IPS-18a (cell line): ENCODE measurements at regions not wholly inside any gene's neighbourhood (a gene's known extent, or its start where the extent isn't known, plus 50 kb on each side); places are given as distances from the start of the nearest gene placed in this dataset.
"Not testable (repeated sequence)": the region's sequence is repeated elsewhere in the genome, so short reads cannot be mapped to it uniquely, and the experiment has no call there.

Experiments
- H3K27ac ChIP-seq: one replicate; pipeline ENCODE4 v1.5.1; 2013; ENCODE audit warnings: low read length
- H3K27me3 ChIP-seq: one replicate; pipeline ENCODE4 v1.6.1; 2013; ENCODE audit warnings: mild to moderate bottlenecking, low read length; ENCODE audit not compliant: control insufficient read depth, insufficient read depth
- H3K36me3 ChIP-seq: one replicate; pipeline ENCODE4 v1.6.1; 2013; ENCODE audit warnings: low read depth, low read length; ENCODE audit not compliant: control insufficient read depth
- H3K4me1 ChIP-seq: one replicate; pipeline ENCODE4 v1.6.1; 2013; ENCODE audit warnings: low read depth, low read length; ENCODE audit not compliant: control insufficient read depth
- H3K4me3 ChIP-seq: one replicate; pipeline ENCODE4 v1.5.1; 2013; ENCODE audit warnings: low read length
- H3K9ac ChIP-seq: one replicate; pipeline ENCODE4 v1.6.1; 2013; ENCODE audit warnings: mild to moderate bottlenecking, low read length, moderate library complexity
- H3K9me3 ChIP-seq: one replicate; pipeline ENCODE4 v1.6.1; 2013; ENCODE audit warnings: low read depth, low read length; ENCODE audit not compliant: control insufficient read depth

DNA sequence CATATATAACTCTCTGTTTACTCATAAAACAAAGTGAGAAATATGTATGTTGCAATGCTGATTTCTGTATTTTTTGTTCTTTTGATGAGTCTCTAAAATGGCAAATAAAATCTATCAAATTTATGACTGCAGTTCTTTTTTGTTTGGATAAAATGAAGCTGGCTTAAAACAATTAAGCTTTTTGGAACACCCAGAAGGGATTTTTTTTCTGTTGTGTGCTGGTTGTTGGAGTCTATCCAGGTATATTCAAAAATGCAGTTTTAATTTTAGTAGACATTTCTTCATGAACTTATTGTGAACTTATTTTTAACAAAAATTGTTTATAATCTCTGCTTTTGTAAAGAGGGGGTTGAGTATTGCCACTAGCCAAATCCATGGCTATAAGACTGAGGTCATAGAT is 405.5 kb downstream of the RAP2B start:
- Histone ChIP-seq H3K9me3 (peaks cover 2% of the 10 kb centered on the region), H3K4me3 (no peak overlapping the region), H3K9ac (no peak overlapping the region), H3K4me1 (no peaks in the 10 kb centered on the region), H3K36me3 (no peaks in the 10 kb centered on the region), H3K27me3 (no peaks in the 10 kb centered on the region), H3K27ac (no peak overlapping the region)

- H3K36me3 ChIP-seq, H3K9me3 ChIP-seq, H3K4me1 ChIP-seq, H3K4me3 ChIP-seq, H3K27ac ChIP-seq, H3K9ac ChIP-seq, H3K27me3 ChIP-seq: not testable (repeated sequence)
Observed at GRCh38 chr3:153570481-153570880, 408.5 kb downstream of the RAP2B start.

- Histone ChIP-seq H3K36me3 (no peaks in the 10 kb centered on the region), H3K4me1 (no peaks in the 10 kb centered on the region), H3K9ac (no peak overlapping the region), H3K27ac (no peak overlapping the region), H3K27me3 (no peaks in the 10 kb centered on the region), H3K4me3 (no peak overlapping the region), H3K9me3 (no peaks in the 10 kb centered on the region)
Observed at GRCh38 chr3:153572165-153572564, 410.1 kb downstream of the RAP2B start.

- H3K4me3 ChIP-seq, result no peak overlapping the region
- no peaks in the 10 kb centered on the region for H3K36me3 ChIP-seq
- no peaks in the 10 kb centered on the region for H3K9me3 ChIP-seq
- no peaks in the 10 kb centered on the region for H3K27me3 ChIP-seq
- H3K4me1 ChIP-seq, result no peaks in the 10 kb centered on the region
- H3K9ac ChIP-seq, result no peak overlapping the region
- H3K27ac ChIP-seq, result no peak overlapping the region
Observed at GRCh38 chr3:153572654-153573053, 410.6 kb downstream of the RAP2B start.

- H3K27me3 ChIP-seq, result no peaks in the 10 kb centered on the region
- no peak overlapping the region for H3K4me3 ChIP-seq
- H3K9ac ChIP-seq, result no peak overlapping the region
- H3K9me3 ChIP-seq, result no peaks in the 10 kb centered on the region
- H3K27ac ChIP-seq, result no peak overlapping the region
- no peaks in the 10 kb centered on the region for H3K4me1 ChIP-seq
- no peaks in the 10 kb centered on the region for H3K36me3 ChIP-seq
Observed at GRCh38 chr3:153573481-153573880, 411.5 kb downstream of the RAP2B start.

DNA sequence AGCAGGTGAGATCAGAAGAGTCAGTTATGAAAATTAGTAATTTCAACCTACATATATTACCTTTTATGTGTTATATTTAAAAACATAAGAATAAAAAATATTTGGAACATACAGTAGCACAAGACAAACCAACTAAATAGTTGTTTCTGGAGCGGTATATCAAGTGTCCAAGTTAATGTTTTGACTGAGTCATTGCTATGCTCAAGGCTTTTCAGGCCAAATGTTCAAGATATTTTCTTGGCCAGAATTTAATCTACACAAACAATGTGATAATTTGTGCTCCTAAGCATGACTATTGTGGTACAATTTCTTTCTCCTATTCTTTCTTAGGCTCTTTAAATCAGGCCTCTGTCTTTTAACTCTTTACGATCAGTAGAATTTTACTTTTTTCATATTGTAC is 412.4 kb downstream of the RAP2B start:
- H3K9me3 ChIP-seq, result no peaks in the 10 kb centered on the region
- no peak overlapping the region for H3K4me3 ChIP-seq
- no peaks in the 10 kb centered on the region for H3K4me1 ChIP-seq
- no peaks in the 10 kb centered on the region for H3K36me3 ChIP-seq
- no peak overlapping the region for H3K27ac ChIP-seq
- no peaks in the 10 kb centered on the region for H3K27me3 ChIP-seq
- no peak overlapping the region for H3K9ac ChIP-seq

DNA sequence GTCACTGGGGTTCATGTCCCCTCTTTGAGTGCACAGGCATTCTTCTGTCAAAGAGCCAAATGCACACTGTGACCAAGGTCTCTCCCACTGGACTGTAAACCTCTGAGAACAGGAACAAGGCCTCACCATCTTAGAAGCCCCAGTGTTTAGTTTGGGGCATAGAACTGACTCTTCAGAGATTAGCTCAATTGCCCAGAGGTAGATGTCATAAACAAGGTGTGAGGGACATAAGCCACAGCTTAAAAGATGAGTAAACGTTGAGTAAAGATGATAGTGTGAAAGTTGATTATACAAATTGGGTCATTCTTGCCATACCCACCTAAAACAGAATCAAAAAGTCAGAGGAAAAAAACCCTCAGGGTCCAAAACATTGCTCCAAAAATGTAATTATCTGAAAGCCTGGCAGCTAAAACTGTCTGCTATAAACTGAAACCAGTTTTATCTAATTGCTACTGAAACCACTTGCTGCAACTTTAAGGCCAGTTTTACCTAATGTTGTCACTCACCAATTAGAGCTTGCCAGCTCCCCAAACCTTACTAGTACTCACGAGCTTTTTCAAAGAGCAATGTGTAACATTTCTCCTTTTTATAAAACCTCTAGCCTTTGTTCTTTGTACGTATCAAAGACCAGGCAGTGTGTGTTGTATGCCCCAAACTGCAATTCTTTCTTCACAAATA is 415.2 kb downstream of the RAP2B start:
- Histone ChIP-seq H3K9me3 (no peaks in the 10 kb centered on the region), H3K4me3 (no peak overlapping the region), H3K36me3 (no peaks in the 10 kb centered on the region), H3K9ac (no peak overlapping the region), H3K4me1 (no peaks in the 10 kb centered on the region), H3K27ac (no peak overlapping the region), H3K27me3 (no peaks in the 10 kb centered on the region)

DNA sequence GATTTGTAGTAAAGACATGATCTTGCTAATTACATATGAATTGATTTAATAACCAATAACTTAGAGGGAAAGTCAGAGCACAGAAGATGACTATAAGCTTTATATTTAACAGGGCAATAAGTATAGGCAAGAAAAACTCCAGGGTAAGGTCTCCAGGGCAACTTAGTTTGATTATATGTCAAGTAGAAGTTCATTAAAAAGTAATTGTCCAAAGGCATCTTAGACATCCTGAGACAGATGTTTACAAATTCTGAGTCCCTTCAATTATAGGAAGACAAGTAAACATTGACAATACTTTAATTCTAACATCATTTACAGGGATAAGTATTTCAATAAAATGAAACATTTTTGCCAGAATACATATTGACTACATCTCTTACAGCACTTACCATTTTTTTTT is 416.0 kb downstream of the RAP2B start:
- Histone ChIP-seq H3K9me3 (no peaks in the 10 kb centered on the region), H3K9ac (no peak overlapping the region), H3K27me3 (no peaks in the 10 kb centered on the region), H3K4me1 (no peaks in the 10 kb centered on the region), H3K4me3 (no peak overlapping the region), H3K36me3 (no peaks in the 10 kb centered on the region), H3K27ac (no peak overlapping the region)

GRCh38 chr3:153590051-153590450 is 428.0 kb downstream of the RAP2B start:
- Histone ChIP-seq H3K4me1 (no peaks in the 10 kb centered on the region), H3K9ac (no peak overlapping the region), H3K36me3 (no peaks in the 10 kb centered on the region), H3K9me3 (no peaks in the 10 kb centered on the region), H3K4me3 (no peak overlapping the region), H3K27me3 (no peaks in the 10 kb centered on the region), H3K27ac (no peak overlapping the region)

GRCh38 chr3:153591561-153592245 is 429.7 kb downstream of the RAP2B start:
- H3K27me3 ChIP-seq, result no peaks in the 10 kb centered on the region
- H3K36me3 ChIP-seq, result no peaks in the 10 kb centered on the region
- H3K4me3 ChIP-seq, result no peak overlapping the region
- H3K9ac ChIP-seq, result no peak overlapping the region
- H3K4me1 ChIP-seq, result no peaks in the 10 kb centered on the region
- no peaks in the 10 kb centered on the region for H3K9me3 ChIP-seq
- no peak overlapping the region for H3K27ac ChIP-seq

DNA sequence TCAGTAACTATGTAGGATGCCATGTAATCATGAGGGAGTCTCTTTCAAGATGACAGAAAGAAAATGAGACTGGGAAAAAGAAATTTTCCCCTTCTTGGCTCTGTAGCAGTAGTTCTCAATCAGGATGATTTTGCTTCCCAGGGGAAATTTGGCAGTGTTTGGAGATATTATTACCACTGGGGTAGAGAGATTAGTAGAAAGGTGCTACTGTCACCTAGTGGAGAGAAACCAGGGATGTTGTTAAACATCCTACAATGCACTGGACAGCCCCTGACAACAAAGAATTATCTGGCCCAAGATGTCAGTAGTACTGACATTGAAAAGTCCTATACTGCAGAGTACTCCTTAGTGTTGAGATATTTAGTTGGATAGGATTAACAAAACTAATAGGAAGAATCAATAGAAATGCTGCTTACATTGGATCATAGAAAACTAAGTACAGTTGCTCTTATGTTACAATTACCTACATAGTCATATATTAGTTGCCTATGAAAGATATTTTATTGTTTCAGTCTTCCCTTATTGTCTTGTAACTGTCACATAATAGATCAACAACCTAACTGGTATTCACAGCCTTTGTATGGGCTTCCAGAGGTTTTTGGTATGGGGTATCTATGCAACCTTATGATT is 433.3 kb downstream of the RAP2B start:
- Histone ChIP-seq H3K9ac (no peak overlapping the region), H3K27me3 (no peaks in the 10 kb centered on the region), H3K4me3 (no peak overlapping the region), H3K36me3 (no peaks in the 10 kb centered on the region), H3K4me1 (no peaks in the 10 kb centered on the region), H3K27ac (no peak overlapping the region), H3K9me3 (no peaks in the 10 kb centered on the region)

- no peak overlapping the region for H3K4me3 ChIP-seq
- H3K4me1 ChIP-seq, result no peaks in the 10 kb centered on the region
- no peak overlapping the region for H3K27ac ChIP-seq
- no peaks in the 10 kb centered on the region for H3K9me3 ChIP-seq
- no peak overlapping the region for H3K9ac ChIP-seq
- no peaks in the 10 kb centered on the region for H3K36me3 ChIP-seq
- H3K27me3 ChIP-seq, result no peaks in the 10 kb centered on the region
Observed at GRCh38 chr3:153596401-153596800, 434.4 kb downstream of the RAP2B start.
